ENCODE measurements at regions not wholly inside any gene's neighbourhood (a gene's known extent, or its start where the extent isn't known, plus 50 kb on each side); places are given as distances from the start of the nearest gene placed in this dataset.
A peak's percentile ranks its signal among the peaks of the same experiment; 100 is the strongest.

DNA sequence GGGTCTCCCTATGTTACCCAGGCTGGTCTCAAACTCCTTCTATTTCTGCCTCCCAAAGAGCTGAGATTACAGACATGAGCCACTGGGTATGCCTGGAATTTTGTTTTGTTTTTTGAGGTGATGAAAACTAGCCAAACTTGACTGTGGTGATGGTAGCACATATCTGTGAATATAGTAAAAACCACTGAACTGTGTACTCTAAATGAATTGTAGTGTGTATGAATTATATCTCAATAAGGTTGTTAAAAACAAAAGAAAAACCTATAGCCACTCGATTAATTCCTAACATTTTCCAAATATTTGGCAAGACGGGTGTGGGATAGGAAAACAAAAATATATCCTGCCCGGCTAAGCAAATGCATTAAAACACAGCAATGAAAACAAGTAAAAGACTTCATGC is 1302.3 kb upstream of the CHAC2 start:
- TF ChIP-seq, protein P1, sequence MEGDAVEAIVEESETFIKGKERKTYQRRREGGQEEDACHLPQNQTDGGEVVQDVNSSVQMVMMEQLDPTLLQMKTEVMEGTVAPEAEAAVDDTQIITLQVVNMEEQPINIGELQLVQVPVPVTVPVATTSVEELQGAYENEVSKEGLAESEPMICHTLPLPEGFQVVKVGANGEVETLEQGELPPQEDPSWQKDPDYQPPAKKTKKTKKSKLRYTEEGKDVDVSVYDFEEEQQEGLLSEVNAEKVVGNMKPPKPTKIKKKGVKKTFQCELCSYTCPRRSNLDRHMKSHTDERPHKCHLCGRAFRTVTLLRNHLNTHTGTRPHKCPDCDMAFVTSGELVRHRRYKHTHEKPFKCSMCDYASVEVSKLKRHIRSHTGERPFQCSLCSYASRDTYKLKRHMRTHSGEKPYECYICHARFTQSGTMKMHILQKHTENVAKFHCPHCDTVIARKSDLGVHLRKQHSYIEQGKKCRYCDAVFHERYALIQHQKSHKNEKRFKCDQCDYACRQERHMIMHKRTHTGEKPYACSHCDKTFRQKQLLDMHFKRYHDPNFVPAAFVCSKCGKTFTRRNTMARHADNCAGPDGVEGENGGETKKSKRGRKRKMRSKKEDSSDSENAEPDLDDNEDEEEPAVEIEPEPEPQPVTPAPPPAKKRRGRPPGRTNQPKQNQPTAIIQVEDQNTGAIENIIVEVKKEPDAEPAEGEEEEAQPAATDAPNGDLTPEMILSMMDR (conservative IDR thresholded peaks at IDR 0.05), result no peak
- Mint-ChIP-seq H3K4me1 (peaks cover 10% of the 10 kb centered on the region), H3K27ac (no peak overlapping the region), H3K9me3 (peaks cover 5% of the 10 kb centered on the region), H3K27me3 (ENCODE audit: insufficient read depth) (no peaks in the 10 kb centered on the region), H3K36me3 (ENCODE audit: low read depth) (no peaks in the 10 kb centered on the region), H3K4me3 (no peak overlapping the region)
- no peak overlapping the region for H3K4me3 ChIP-seq (ENCODE audit: low read length)
- no peaks in the 10 kb centered on the region for H3K27me3 ChIP-seq (ENCODE audit: control insufficient read depth, insufficient read depth, low read length, poor library complexity, severe bottlenecking)
- no peak overlapping the region for H3K9ac ChIP-seq (ENCODE audit: extremely low read depth, low read length, poor library complexity, severe bottlenecking)
- no peak for DNase-seq
- no peaks in the 10 kb centered on the region for H3K36me3 ChIP-seq (ENCODE audit: control insufficient read depth, insufficient read depth, low read length)
- H3K4me1 ChIP-seq (ENCODE audit: control insufficient read depth, insufficient read depth, low read length), result no peaks in the 10 kb centered on the region
- no peak overlapping the region for H3K27ac ChIP-seq (ENCODE audit: low read depth, low read length)
- no peaks in the 10 kb centered on the region for H3K9me3 ChIP-seq (ENCODE audit: control insufficient read depth, low read length)
- 96 to 100% methylated on average over 1 to 3 of the region's 3 CpGs for WGBS, 2 experiments (ENCODE audit: insufficient coverage in 1 of 2, insufficient read length in 1 of 2)

DNA sequence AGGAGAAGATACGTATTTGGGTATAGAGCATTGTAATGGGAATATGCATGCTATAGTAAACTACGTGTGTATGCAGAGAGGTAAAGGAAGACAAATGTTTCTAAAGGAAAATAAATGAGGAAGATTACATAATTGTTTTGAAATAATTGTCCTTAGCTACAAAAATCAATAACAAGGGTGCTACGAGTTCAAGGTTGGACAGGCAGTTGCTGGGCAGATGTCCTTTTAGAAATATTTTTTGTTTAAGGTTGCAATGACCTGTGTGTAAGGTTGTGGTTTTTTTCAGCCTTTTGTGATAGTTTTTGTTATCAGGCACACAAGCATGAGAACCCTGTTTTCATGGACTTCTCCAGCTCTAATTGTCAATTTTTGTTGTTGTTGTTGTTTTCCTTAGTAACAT is 1304.1 kb upstream of the CHAC2 start:
- Histone ChIP-seq H3K9ac (ENCODE audit: extremely low read depth, low read length, poor library complexity, severe bottlenecking) (no peak overlapping the region), H3K36me3 (ENCODE audit: control insufficient read depth, insufficient read depth, low read length) (no peaks in the 10 kb centered on the region), H3K27me3 (ENCODE audit: control insufficient read depth, insufficient read depth, low read length, poor library complexity, severe bottlenecking) (no peaks in the 10 kb centered on the region), H3K4me3 (ENCODE audit: low read length) (no peak overlapping the region), H3K9me3 (ENCODE audit: control insufficient read depth, low read length) (no peaks in the 10 kb centered on the region), H3K27ac (ENCODE audit: low read depth, low read length) (no peak overlapping the region), H3K4me1 (ENCODE audit: control insufficient read depth, insufficient read depth, low read length) (no peaks in the 10 kb centered on the region)
- Mint-ChIP-seq H3K36me3 (ENCODE audit: low read depth) (no peaks in the 10 kb centered on the region), H3K4me1 (peaks cover 3% of the 10 kb centered on the region), H3K27ac (no peak overlapping the region), H3K27me3 (ENCODE audit: insufficient read depth) (no peaks in the 10 kb centered on the region), H3K4me3 (no peak overlapping the region), H3K9me3 (no peaks in the 10 kb centered on the region)
- no peak for DNase-seq
- 93 to 100% methylated on average over 2 to 3 of the region's 3 CpGs for WGBS, 2 experiments (ENCODE audit: insufficient coverage in 1 of 2, insufficient read length in 1 of 2)
- TF ChIP-seq, protein P1 (conservative IDR thresholded peaks at IDR 0.05), result no peak

DNA sequence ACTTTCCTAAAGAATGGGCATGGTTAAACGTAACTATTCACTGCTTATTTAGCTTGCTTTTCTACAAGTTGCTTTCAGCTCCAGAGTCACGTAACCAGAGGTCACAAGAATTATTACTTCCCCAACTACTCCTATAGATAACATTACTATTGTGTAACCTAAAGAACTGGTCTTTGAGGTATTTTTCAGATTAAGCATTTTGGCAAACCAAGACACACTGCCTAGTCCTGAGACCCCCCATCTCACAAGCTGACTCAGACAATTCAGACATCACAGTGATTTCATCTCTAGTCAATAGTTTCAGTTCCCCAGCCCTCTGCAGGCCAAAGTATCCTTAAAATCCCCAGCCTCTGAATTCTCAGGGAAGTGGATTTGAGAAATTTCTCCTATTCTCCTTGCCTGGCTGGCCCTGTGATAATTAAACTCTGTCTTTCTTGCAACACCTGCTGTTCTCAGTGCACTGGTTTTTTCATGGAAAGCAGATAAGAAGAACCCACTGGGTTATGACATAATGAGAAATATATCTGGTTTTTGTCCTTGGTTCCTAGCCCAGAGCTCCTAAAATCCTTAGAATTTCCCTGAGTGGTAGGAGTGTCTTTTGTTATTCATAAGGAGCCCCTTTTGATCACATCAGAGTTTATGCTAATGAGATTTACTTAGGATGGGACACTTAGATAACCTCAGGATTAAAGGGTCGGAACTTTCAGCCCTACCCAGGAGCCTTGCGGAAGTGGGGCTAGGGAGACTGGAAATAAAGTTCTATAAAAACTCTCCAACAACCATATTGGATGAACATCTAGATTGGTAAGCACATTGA is 1310.8 kb upstream of the CHAC2 start:
- TF ChIP-seq, protein P1 (conservative IDR thresholded peaks at IDR 0.05), result peak; percentile 36

More for the DNA sequence above, 1310.8 kb upstream of the CHAC2 start:
- no peak overlapping the region for H3K9ac ChIP-seq (ENCODE audit: extremely low read depth, low read length, poor library complexity, severe bottlenecking)
- H3K36me3 Mint-ChIP-seq (ENCODE audit: low read depth), result no peaks in the 10 kb centered on the region
- 64 to 88% methylated on average over 3 to 4 of the region's 4 CpGs for WGBS, 2 experiments (ENCODE audit: insufficient coverage in 1 of 2, insufficient read length in 1 of 2)
- peak overlapping the region; percentile 83 for H3K27ac Mint-ChIP-seq
- no peaks in the 10 kb centered on the region for H3K27me3 Mint-ChIP-seq (ENCODE audit: insufficient read depth)
- H3K36me3 ChIP-seq (ENCODE audit: control insufficient read depth, insufficient read depth, low read length), result no peaks in the 10 kb centered on the region
- H3K4me1 ChIP-seq (ENCODE audit: control insufficient read depth, insufficient read depth, low read length), result peaks cover 4% of the 10 kb centered on the region
- H3K4me3 Mint-ChIP-seq, result no peak overlapping the region
- H3K27ac ChIP-seq (ENCODE audit: low read depth, low read length), result no peak overlapping the region
- no peak overlapping the region for H3K4me3 ChIP-seq (ENCODE audit: low read length)
- H3K9me3 ChIP-seq (ENCODE audit: control insufficient read depth, low read length), result no peaks in the 10 kb centered on the region
- no peaks in the 10 kb centered on the region for H3K9me3 Mint-ChIP-seq
- no peak for DNase-seq
- H3K4me1 Mint-ChIP-seq, result peaks cover 11% of the 10 kb centered on the region
- H3K27me3 ChIP-seq (ENCODE audit: control insufficient read depth, insufficient read depth, low read length, poor library complexity, severe bottlenecking), result no peaks in the 10 kb centered on the region
